Muscle of arm (tissue), 1 donor: ENCODE measurements at regions not wholly inside any gene's neighbourhood (a gene's known extent, or its start where the extent isn't known, plus 50 kb on each side); places are given as distances from the start of the nearest gene placed in this dataset.
"Not testable (repeated sequence)": the region's sequence is repeated elsewhere in the genome, so short reads cannot be mapped to it uniquely, and the experiment has no call there.

ENCODE experiments used
- DNase-seq: peaks from one replicate; pipeline ENCODE4 v3.0.0-alpha.2; 2013

- no peak for DNase-seq
Observed at GRCh38 chr7:20466543-20467021, 135.9 kb downstream of the ITGB8 start.

- no peak for DNase-seq
Observed at GRCh38 chr7:20470082-20470481, 139.4 kb downstream of the ITGB8 start.

GRCh38 chr7:20470726-20471125 is 140.0 kb downstream of the ITGB8 start:
- DNase-seq = no peak

- DNase-seq = no peak
Observed at GRCh38 chr7:20474249-20474648, 141.2 kb upstream of the ABCB5 start.

GRCh38 chr7:20475756-20476155 is 139.7 kb upstream of the ABCB5 start:
- DNase-seq = no peak

- DNase-seq = no peak
Observed at GRCh38 chr7:20477067-20477466, 138.4 kb upstream of the ABCB5 start.

- DNase-seq = no peak
Observed at GRCh38 chr7:20479706-20480105, 135.8 kb upstream of the ABCB5 start.

- DNase-seq = no peak
Observed at GRCh38 chr7:20482071-20482470, 133.4 kb upstream of the ABCB5 start.

GRCh38 chr7:20484356-20484755 is 131.1 kb upstream of the ABCB5 start:
- DNase-seq = no peak

GRCh38 chr7:20488850-20489249 is 126.6 kb upstream of the ABCB5 start:
- no peak for DNase-seq

- DNase-seq = no peak
Observed at GRCh38 chr7:20491284-20491683, 124.2 kb upstream of the ABCB5 start.

GRCh38 chr7:20494566-20494965 is 120.9 kb upstream of the ABCB5 start:
- no peak for DNase-seq

GRCh38 chr7:20501473-20501872 is 114.0 kb upstream of the ABCB5 start:
- not testable (repeated sequence) for DNase-seq

- DNase-seq = no peak
Observed at GRCh38 chr7:20503278-20503950, 112.1 kb upstream of the ABCB5 start.

- DNase-seq = no peak
Observed at GRCh38 chr7:20504060-20504459, 111.4 kb upstream of the ABCB5 start.

- DNase-seq = no peak
Observed at GRCh38 chr7:20506175-20506574, 109.3 kb upstream of the ABCB5 start.

- no peak for DNase-seq
Observed at GRCh38 chr7:20507157-20507556, 108.3 kb upstream of the ABCB5 start.

GRCh38 chr7:20508109-20508508 is 107.4 kb upstream of the ABCB5 start:
- DNase-seq = no peak

GRCh38 chr7:20509892-20510572 is 105.4 kb upstream of the ABCB5 start:
- no peak for DNase-seq

- DNase-seq = no peak
Observed at GRCh38 chr7:20510573-20510900, 104.9 kb upstream of the ABCB5 start.

GRCh38 chr7:20513341-20513740 is 102.1 kb upstream of the ABCB5 start:
- no peak for DNase-seq

- DNase-seq = no peak
Observed at GRCh38 chr7:20513897-20514296, 101.6 kb upstream of the ABCB5 start.

GRCh38 chr7:20514364-20514763 is 101.1 kb upstream of the ABCB5 start:
- no peak for DNase-seq

GRCh38 chr7:20519645-20520044 is 95.8 kb upstream of the ABCB5 start:
- DNase-seq = no peak
